Peyer's patch (tissue), 4 donors: ENCODE measurements at regions not wholly inside any gene's neighbourhood (a gene's known extent, or its start where the extent isn't known, plus 50 kb on each side); places are given as distances from the start of the nearest gene placed in this dataset.

Experiments
- DNase-seq, 3 donors: peaks; one replicate each; pipeline ENCODE4 v3.0.0-alpha.2; 2017 to 2019
- H3K27ac ChIP-seq, 4 donors: fragments of 200-600 bp; sonication (generic); one replicate each; pipeline ENCODE4 v1.5.1; 2016 to 2019
- H3K27me3 ChIP-seq, 2 donors: fragments of 200-600 bp; sonication (generic); one replicate each; pipeline ENCODE4 v1.5.1; 2019
- H3K36me3 ChIP-seq, 3 donors: fragments of 200-600 bp; sonication (generic); one replicate each; pipeline ENCODE4 v1.5.1; 2016 to 2019
- H3K4me1 ChIP-seq, 4 donors: fragments of 200-600 bp; sonication (generic); one replicate each; pipeline ENCODE4 v1.5.1; 2016 to 2019
- H3K4me3 ChIP-seq, 4 donors: fragments of 200-600 bp; sonication (generic); 1 replicate in 3 of 4; 2 replicates in 1 of 4; pipeline ENCODE4 v1.5.1; 2016 to 2019; ENCODE audit warnings: mild to moderate bottlenecking in 1 of 4
- H3K9me3 ChIP-seq, 4 donors: fragments of 200-600 bp; sonication (generic); one replicate each; pipeline ENCODE4 v1.5.1; 2016 to 2019; ENCODE audit warnings: mild to moderate bottlenecking in 1 of 4
- POLR2A ChIP-seq, 2 donors: fragments of 450-650 bp; IDR thresholded peaks; one replicate each; pipeline ENCODE4 v1.5.1; 2017; ENCODE audit warnings: antibody characterized with exemption in 2 of 2, mild to moderate bottlenecking in 2 of 2, moderate library complexity in 2 of 2
- TF ChIP-seq, protein P1 (sequence below), 6 experiments: fragments of 450-650 bp in 4 of 6; fragments of 200-600 bp in 2 of 6; sonication (generic) in 1 of 6; IDR thresholded peaks; one replicate each; pipeline ENCODE4 v1.5.1; 2017 to 2019; ENCODE audit warnings: antibody characterized with exemption in 6 of 6, mild to moderate bottlenecking in 3 of 6, moderate library complexity in 1 of 6

DNA sequence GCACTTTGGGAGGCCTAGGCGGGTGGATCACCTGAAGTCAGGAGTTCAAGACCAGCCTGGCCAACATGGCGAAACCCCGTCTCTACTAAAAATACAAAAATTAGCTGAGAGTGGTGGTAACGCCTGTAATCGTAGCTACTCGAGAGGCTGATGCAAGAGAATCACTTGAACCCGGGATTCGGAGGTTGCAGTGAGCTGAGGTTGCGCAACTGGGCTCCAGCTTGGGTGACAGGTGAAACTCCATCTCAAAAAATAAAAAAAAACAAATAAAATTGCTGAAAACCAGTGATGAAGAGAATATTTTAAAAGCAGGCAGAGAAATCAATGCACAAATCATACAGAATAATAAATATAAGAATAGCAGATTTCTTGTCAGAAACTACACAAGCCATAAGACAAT is 129.3 kb downstream of the SLIT2 start:
- no peaks in the 10 kb centered on the region for H3K4me1 ChIP-seq
- no peak overlapping the region for H3K4me3 ChIP-seq
- TF ChIP-seq, protein P1, sequence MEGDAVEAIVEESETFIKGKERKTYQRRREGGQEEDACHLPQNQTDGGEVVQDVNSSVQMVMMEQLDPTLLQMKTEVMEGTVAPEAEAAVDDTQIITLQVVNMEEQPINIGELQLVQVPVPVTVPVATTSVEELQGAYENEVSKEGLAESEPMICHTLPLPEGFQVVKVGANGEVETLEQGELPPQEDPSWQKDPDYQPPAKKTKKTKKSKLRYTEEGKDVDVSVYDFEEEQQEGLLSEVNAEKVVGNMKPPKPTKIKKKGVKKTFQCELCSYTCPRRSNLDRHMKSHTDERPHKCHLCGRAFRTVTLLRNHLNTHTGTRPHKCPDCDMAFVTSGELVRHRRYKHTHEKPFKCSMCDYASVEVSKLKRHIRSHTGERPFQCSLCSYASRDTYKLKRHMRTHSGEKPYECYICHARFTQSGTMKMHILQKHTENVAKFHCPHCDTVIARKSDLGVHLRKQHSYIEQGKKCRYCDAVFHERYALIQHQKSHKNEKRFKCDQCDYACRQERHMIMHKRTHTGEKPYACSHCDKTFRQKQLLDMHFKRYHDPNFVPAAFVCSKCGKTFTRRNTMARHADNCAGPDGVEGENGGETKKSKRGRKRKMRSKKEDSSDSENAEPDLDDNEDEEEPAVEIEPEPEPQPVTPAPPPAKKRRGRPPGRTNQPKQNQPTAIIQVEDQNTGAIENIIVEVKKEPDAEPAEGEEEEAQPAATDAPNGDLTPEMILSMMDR (IDR thresholded peaks at IDR 0.05), result no peak
- TF ChIP-seq POLR2A (IDR thresholded peaks at IDR 0.05), result no peak
- no peak for DNase-seq
- H3K9me3 ChIP-seq, result no peaks in the 10 kb centered on the region
- no peak overlapping the region for H3K27ac ChIP-seq
- H3K36me3 ChIP-seq, result no peaks in the 10 kb centered on the region
- H3K27me3 ChIP-seq, result no peaks in the 10 kb centered on the region

DNA sequence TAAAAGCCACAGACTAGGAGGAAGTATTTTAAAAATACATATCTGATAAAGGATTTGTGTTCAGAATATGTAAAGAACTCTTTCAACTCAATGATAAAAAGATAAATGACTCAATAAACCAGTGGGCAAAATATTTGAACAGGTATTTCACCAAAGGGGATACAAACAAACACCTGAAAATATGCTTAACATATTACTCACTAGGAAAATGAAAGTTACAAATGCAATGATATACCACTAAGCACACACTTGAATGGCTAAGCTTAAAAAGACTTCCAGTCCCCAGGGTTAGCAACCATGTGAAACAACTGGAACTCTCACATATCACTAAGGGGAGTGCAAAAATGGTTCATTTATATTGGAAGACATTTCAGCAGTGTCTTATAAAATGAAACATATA is 131.6 kb downstream of the SLIT2 start:
- no peak for DNase-seq
- no peaks in the 10 kb centered on the region for H3K9me3 ChIP-seq
- no peaks in the 10 kb centered on the region for H3K4me1 ChIP-seq
- TF ChIP-seq, protein P1 (IDR thresholded peaks at IDR 0.05), result no peak
- TF ChIP-seq POLR2A (IDR thresholded peaks at IDR 0.05), result no peak
- H3K4me3 ChIP-seq, result no peak overlapping the region
- no peaks in the 10 kb centered on the region for H3K27me3 ChIP-seq
- no peak overlapping the region for H3K27ac ChIP-seq
- H3K36me3 ChIP-seq, result no peaks in the 10 kb centered on the region

DNA sequence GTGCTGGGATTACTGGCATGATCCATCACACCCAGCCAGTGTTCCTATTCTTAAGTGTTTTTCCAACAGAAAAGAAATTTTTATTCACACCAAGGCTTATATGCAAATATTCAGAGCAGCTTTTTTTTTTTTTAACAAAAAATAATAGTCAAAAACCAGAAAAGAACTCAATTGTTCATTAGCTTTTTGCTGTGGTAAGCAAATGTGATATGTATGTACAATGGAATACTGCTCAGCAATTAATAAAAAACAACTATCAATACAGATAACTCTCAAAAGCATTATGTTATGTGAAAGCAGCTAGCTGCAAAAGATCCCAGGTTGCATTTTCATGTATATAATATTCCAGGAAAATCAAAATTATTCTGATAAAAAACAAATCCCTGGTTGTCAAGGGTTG is 132.3 kb downstream of the SLIT2 start:
- no peak for DNase-seq
- Histone ChIP-seq H3K36me3 (no peaks in the 10 kb centered on the region), H3K27me3 (no peaks in the 10 kb centered on the region), H3K9me3 (no peaks in the 10 kb centered on the region), H3K27ac (no peak overlapping the region), H3K4me1 (no peaks in the 10 kb centered on the region), H3K4me3 (no peak overlapping the region)
- TF ChIP-seq POLR2A (IDR thresholded peaks at IDR 0.05), result no peak
- TF ChIP-seq, protein P1 (IDR thresholded peaks at IDR 0.05), result no peak

DNA sequence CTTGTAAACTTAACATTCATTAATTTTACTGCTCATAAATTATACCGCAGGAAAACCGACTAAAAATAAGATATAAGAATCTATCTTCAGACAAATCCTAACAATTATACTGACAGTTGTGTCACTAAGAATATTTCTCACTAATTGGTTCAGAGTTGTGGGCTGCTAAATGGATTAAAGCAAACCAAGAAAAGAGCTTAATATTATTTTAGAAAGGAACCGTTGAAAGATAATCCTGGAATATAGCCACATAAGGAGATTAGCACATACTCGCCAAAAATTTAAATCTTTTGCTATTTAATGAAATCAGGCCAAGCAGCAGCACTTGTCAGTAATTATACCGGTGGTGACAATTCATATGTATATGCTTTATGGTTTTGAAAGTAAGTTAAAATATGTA is 132.8 kb downstream of the SLIT2 start:
- no peak overlapping the region for H3K4me3 ChIP-seq
- no peaks in the 10 kb centered on the region for H3K36me3 ChIP-seq
- no peaks in the 10 kb centered on the region for H3K27me3 ChIP-seq
- no peaks in the 10 kb centered on the region for H3K9me3 ChIP-seq
- no peak overlapping the region for H3K27ac ChIP-seq
- no peaks in the 10 kb centered on the region for H3K4me1 ChIP-seq
- DNase-seq, result no peak
- TF ChIP-seq POLR2A (IDR thresholded peaks at IDR 0.05), result no peak
- TF ChIP-seq, protein P1 (IDR thresholded peaks at IDR 0.05), result no peak

DNA sequence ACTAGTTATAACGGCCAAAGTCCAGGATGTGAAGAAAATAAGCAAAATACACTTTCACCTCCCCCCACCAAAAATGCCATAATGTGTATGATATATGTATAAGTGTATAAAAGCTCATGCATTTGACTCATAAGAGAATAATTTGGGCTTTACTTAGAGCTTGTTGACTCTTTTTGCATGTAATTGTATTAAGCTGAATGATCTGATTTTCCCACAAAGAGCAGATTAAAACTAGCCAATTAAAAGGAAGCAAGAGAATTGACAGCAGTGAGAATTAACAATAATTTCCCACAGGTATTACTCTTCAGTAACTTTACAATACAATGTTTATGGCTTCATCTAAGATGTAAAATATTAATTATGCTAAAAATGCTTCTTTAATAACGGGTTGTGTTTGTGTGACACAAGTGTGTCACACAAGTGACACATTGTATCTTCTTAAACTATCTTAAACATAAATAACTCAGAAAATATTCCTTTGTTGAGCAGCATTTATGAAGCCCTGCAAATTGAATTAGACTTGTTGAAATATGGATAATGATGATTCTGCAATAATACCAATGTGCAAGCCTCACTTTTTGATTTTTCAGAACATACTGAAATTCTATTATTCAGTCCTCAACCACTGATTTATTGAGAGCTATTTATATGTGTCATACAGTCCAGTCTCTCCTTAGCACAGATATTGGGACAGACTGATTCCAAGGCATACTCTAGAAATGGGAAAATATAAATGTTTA is 134.5 kb downstream of the SLIT2 start:
- Histone ChIP-seq H3K36me3 (no peaks in the 10 kb centered on the region), H3K4me1 (no peaks in the 10 kb centered on the region), H3K9me3 (no peaks in the 10 kb centered on the region), H3K27me3 (no peaks in the 10 kb centered on the region), H3K4me3 (no peak overlapping the region), H3K27ac (no peak overlapping the region)
- no peak for TF ChIP-seq POLR2A (IDR thresholded peaks at IDR 0.05)
- TF ChIP-seq, protein P1 (IDR thresholded peaks at IDR 0.05), result no peak
- no peak for DNase-seq

DNA sequence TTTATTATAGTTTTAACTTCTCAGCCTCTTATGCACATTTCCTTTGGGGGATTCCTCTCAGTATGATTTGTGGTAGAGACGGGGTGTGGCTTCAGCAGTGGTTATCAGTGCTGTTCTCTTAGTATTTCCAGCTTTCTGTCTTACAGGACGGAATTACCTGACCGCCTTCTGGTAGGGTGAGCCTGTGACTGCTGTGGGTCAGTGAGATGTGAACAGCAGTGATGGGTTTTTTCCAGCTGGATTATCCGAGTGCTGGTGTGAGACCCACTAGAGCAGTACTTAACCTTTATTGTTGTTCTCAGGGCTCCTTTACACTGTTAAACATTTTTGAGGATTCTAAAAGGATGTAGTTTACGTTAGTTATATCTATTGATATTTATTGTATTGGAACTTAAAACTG is 135.2 kb downstream of the SLIT2 start:
- Histone ChIP-seq H3K9me3 (no peaks in the 10 kb centered on the region), H3K4me3 (no peak overlapping the region), H3K36me3 (no peaks in the 10 kb centered on the region), H3K27ac (no peak overlapping the region), H3K4me1 (no peaks in the 10 kb centered on the region), H3K27me3 (no peaks in the 10 kb centered on the region)
- no peak for TF ChIP-seq POLR2A (IDR thresholded peaks at IDR 0.05)
- TF ChIP-seq, protein P1 (IDR thresholded peaks at IDR 0.05), result no peak
- no peak for DNase-seq
